SK-N-SH (cell line): ENCODE measurements at regions not wholly inside any gene's neighbourhood (a gene's known extent, or its start where the extent isn't known, plus 50 kb on each side); places are given as distances from the start of the nearest gene placed in this dataset.

Experiments used
- CHD2 ChIP-seq: fragments of 150-350 bp; IDR thresholded peaks from 2 replicates; pipeline ENCODE4 v1.6.1; 2018; ENCODE audit warnings: low read length; ENCODE audit not compliant: partially characterized antibody
- CTCF ChIP-seq: fragments of 200-600 bp; sonication (generic); IDR thresholded peaks from 2 replicates; pipeline ENCODE4 v1.6.1; 2017; ENCODE audit warnings: antibody characterized with exemption, mild to moderate bottlenecking, moderate library complexity
- EZH2phosphoT487 ChIP-seq: fragments of 200-600 bp; sonication (generic); IDR thresholded peaks from 2 replicates; pipeline ENCODE4 v1.6.1; 2017; ENCODE audit warnings: low read depth, mixed run types, mild to moderate bottlenecking, antibody characterized with exemption, moderate library complexity, borderline replicate concordance
- MAX ChIP-seq: IDR thresholded peaks from 2 replicates; pipeline ENCODE4 v1.4.0; 2012; ENCODE audit warnings: low read depth
- MXI1 ChIP-seq: IDR thresholded peaks from 2 replicates; pipeline ENCODE4 v1.6.1; 2012; ENCODE audit warnings: mild to moderate bottlenecking, low read depth, low read length, improper control_type of control experiment
- RCOR1 ChIP-seq: fragments of 150-350 bp; IDR thresholded peaks from 2 replicates; pipeline ENCODE4 v1.6.1; 2017; ENCODE audit warnings: antibody characterized with exemption, low read length
- RXRA ChIP-seq: IDR thresholded peaks from 2 replicates; pipeline ENCODE4 v1.4.0; 2012; ENCODE audit warnings: low read depth, mild to moderate bottlenecking, borderline replicate concordance

- no peak for TF ChIP-seq RCOR1
- no peak for TF ChIP-seq CTCF
- no peak for TF ChIP-seq CHD2
- no peak for TF ChIP-seq MXI1
- no peak for TF ChIP-seq RXRA
- TF ChIP-seq MAX = no peak
- no peak for TF ChIP-seq EZH2phosphoT487
These were observed 190.1 kb downstream of the ICOS start for GRCh38 chr2:204126705-204127104.
